ENCODE measurements at regions not wholly inside any gene's neighbourhood (a gene's known extent, or its start where the extent isn't known, plus 50 kb on each side); places are given as distances from the start of the nearest gene placed in this dataset.
A peak's percentile ranks its signal among the peaks of the same experiment; 100 is the strongest.
"Not testable (repeated sequence)": the region's sequence is repeated elsewhere in the genome, so short reads cannot be mapped to it uniquely, and the experiment has no call there.

DNA sequence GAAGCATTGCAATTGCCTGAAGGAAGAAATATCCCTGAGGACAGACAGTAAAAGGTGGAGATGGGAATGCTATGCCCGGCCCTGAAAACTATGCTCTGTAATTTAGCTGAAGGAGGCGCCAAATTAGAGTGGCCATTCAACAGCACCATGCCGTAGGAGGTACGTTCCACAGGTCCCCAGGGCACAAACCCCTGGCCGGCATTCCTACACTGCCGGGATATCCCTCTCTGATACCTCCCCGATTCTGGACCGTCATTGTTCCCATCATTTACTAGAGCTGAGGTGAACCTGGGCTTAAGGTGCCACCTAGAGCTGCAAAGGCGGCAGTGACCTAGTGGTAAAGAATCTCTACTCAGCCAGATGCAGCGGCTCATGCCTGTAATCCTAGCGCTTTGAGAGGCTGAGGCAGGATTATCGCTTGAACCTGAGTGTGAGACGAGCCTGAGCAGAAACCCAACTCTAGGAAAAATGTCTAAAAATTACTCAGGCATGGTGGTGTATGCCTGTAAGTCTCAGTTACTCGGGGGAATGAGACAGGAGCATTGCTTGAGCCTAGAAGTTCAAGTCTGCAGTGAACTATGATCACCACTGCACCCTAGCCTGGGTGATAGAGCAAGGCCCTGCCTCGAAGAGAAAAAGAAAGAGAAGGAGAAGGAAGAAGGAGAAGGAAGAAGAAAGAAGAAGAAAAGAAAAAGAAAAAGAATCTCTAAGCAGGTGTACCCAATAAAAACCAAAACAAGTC is 53.0 kb upstream of the TNKS2 start:
- DNase-seq: no peak

DNA sequence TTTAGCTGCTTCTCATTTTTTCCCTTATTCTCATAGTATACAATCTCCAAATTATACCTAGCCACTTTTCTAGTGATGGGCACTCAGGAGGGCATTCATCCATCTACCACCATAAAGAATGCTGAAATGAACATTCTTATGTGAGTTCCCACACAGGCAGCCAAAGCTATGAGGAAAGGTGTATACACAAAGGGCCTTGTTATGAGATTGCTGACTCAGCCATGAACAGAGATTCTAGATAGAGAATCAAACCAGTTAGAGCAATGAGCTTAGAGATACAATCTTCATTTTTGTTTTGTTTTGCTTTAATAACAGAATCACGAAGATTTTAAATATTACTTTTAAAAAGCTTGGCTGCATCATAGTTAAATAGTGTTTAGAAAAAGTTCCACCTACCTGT is 54.8 kb upstream of the TNKS2 start:
- DNase-seq: no peak

GRCh38 chr10:91742229-91742628 is 56.0 kb upstream of the TNKS2 start:
- no peak for DNase-seq

DNA sequence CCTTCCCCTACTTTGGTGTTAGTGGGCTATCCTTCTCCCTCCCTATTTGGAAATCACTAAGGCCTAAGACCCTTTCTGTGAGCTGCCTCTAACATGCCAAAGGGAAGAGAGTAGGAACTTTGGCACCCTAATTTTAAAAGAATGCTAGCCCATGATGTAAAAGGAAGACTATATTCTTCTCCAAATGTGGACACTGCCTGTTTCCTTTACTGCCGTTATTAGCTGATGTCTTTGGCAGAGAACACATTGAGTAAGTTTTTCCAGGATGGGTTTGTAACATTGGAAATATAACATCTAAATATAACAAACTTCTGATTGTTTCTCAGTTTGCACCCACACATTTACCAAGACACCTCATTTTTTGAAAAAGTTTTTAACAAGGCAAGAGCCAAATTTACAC is 56.9 kb upstream of the TNKS2 start:
- no peak for DNase-seq

DNA sequence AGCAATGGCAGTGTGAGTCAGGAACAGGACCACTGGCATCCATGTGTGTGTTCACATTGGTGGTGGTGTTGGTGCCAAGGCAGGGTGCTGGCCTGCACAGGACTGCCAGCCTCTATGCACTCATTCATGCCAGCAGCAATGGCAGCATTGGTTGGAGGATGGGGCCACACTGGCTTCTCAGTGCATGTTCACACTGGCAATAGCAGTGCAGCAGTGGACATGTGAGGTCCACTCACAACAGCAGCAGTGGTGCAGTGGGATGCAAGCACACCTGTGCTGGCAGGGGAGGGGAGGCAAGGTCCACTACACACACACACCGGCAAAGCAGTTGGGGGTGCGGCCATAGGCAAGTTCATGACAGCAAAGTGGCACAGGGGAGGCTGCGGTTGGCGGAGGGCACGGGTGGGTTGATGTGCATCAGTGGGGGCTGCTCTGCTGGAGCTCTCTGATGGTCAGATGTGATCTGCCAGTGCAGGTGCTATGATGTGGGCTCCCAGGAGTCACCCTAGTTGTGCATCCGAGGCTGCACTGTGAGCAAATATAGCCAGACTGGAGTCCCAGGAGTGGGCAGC is 57.8 kb upstream of the TNKS2 start:
- DNase-seq: no peak

DNA sequence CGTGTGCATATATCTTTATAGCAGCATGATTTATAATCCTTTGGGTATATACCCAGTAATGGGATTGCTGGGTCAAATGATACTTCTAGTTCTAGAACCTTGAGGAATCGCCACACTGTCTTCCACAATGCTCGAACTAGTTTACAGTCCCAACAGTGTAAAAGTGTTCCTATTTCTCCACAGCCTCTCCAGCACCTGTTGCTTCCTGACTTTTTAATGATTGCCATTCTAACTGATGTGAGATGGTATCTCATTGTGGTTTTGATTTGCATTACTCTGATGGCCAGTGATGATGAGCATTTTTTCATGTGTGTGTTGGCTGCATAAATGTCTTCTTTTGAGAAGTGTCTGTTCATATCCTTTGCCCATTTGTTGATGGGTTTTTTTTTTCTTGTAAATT is 66.0 kb upstream of the TNKS2 start:
- DNase-seq: not testable (repeated sequence)

DNA sequence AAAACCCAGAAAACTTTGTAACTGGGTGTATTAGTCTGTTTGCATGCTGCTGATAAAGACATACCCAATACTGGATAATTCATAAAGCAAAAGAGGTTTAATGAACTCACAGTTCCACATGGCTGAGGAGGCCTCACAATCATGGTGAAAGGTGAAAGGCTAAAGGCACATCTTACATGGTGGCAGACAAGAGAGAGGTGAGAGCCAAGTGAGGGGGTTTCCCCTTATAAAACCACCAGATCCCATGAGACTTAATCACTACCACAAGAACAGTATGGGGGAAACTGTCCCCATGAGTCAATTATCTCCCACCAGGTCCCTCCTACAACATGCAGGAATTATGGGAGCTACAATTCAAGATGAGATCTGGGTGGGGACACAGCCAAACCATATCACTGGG is 68.9 kb upstream of the TNKS2 start:
- not testable (repeated sequence) for DNase-seq

GRCh38 chr10:91726355-91726754 is 71.9 kb upstream of the TNKS2 start:
- DNase-seq: no peak

- DNase-seq: no peak
Measured at GRCh38 chr10:91724933-91725332, 73.3 kb upstream of the TNKS2 start.

DNA sequence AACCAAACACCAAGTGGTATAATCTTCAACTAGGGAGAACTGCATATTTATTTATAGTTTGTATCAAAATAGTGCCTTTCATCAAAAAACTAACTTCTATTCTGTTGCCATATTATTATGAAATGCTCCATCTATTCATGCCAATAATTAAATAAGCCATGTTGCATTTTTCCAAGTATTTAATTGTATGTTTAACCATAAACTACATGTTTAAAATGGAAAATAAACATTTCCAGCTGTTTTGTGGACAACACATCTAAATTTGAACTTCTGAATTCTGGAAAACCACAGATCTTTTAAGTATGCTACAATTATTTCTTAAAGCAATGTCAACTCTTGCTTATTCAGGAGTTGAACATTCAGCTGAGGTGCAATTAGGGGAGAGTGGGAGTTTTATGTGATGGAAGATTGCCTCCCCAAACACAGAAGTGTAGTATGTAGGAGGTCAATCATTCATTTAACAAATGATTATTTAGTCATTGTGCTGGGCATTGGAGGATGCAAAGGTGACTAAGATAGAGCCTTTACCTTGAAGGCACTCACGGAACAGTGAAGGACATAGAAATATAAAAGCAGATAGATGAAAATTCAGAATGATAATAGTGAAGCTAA is 80.7 kb upstream of the PPP1R3C start:
- DNase-seq: no peak

DNA sequence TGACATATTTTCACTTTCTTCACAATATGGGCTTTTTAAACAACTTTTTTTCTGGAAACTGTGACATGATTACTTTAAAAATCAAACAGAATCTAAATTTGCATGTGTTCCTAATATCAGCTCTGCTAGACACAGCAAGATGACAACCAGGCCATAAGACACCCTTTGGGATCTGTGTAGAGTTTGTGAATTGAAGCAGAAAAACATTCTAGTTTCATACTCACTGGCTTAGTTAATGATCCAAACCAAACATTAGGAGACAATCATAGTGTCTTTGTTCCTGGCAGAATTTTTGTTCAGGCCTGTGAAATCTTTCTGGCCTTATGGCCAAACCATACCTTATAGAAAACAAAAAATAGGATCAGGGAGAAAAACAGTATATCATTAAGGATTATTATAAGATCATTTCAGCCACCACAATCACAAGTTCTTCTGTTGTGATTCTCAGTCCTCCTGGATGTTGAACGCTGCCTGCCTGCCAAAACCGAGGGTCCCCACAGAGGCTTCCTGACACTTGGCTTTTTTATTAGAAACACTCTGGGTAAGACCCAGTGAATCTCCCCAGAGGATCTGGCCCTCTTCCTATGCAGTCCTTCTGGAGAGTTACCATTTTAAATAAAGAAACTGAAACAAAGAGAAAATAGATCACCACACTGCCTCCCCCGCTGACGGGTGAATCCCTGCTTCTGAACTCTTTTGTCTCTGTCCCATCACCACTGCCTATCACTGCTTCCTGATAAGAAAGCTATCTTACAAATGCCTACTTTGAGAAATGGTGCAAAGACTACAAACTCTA is 79.2 kb upstream of the PPP1R3C start:
- DNase-seq: no peak

DNA sequence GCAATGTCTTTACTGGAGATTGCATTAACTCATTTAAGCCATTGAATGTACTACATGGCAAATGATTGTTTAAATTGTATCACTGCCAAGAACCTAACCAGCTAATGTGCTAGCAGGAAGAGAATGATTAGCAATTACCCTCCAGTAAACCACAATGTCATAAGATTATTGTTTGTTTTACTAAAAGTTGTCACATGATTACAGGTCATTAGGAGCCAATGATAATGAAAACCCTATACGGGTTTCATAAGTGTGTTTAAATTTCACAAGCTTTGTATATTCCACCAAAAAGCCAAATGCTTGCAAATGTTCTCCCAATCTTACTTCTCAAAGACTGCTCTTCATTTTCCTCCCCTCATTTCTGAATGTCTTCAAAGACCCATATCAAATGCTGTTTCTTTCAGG is 76.5 kb upstream of the PPP1R3C start:
- no peak for DNase-seq

DNA sequence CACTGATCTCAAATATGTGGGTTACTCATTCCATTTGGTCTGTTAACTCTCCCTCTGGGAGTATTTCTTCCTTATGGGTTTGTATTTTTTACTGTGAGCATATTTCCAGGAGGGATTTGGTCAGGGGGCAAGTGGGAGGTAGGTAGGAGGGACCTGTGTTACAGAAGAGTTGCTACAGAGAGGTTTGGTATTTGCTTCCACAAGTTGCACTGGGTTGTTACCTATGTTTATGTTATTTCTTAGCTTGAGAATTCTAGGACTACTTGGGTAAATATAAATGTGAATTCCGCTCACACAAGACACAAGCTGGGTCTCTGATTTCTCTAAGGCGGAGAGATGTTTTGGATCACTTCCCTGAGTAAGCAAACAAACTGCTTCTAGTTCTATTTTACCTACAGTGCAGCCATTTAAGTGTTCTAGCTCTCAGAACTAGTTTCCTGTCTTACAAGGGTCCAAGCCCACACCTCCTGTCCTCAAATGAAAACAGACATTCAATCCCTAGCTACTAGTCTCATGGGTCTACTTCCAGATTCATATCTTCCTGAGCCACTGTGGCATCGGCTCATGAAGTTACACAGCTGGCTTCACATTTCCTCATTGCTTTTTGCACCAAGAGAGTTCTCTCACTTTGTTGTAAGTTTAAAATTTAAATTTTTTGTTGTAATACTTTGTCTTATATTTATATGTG is 75.4 kb upstream of the PPP1R3C start:
- DNase-seq: no peak

- no peak for DNase-seq
Measured at GRCh38 chr10:91707236-91707635, 74.4 kb upstream of the PPP1R3C start.

GRCh38 chr10:91705948-91706670 is 73.2 kb upstream of the PPP1R3C start:
- no peak for DNase-seq

GRCh38 chr10:91702620-91703019 is 69.7 kb upstream of the PPP1R3C start:
- DNase-seq: no peak

DNA sequence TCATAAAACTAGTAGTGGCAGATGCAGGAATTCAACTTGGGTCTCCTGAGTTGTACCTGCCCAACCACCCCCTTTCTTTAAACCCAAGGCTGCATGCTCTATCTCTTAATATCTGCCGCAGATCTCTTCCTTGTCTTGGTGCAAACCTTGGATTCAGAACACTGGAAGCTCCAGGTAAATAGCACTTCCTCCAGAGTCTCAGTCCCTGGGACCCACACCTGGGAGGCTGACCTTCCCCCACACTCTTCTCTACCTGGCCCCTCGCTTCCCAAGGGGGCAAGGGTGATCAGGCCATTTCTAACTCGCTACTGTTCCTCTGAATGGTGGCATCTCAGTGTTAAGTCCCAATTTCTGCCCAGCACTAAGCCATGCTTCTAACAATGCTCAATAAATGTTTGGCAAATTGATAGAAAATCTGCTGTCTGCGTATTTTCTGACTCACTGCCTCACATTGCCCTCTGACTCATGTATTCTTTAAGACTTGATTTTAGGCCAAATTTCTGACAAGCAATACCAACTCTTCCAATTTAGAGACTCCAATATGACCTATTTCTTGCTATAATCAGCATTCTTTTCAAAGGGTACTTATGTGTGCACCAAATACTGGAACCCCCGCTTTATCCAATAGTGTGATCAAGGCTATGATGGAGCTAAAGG is 68.0 kb upstream of the PPP1R3C start:
- no peak for DNase-seq

GRCh38 chr10:91700273-91700672 is 67.4 kb upstream of the PPP1R3C start:
- DNase-seq: no peak

GRCh38 chr10:91698258-91698657 is 65.4 kb upstream of the PPP1R3C start:
- DNase-seq: no peak

GRCh38 chr10:91694170-91694794 is 61.4 kb upstream of the PPP1R3C start:
- DNase-seq: peak in 1 of 6 experiments; percentile 12

DNA sequence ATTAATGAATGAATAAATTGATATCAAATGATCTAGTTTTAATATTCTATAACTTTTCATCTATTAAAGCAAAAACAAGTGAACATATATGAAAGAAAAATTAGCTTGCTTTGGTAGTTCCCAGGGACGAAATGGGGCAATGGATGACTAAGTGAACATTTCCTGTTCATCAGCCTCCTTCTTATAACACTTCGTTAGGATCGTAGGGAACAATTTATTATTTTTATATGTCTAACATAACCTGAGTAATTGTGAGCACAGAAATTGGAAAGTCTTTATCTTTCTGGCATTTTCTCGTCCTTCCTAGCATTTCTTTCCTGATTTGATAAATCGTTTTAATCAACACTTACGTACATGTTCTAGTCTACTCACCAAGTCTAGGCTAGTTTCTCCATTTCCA is 59.1 kb upstream of the PPP1R3C start:
- DNase-seq: no peak

Measured in stimulated activated naive CD4-positive, alpha-beta T cell (primary cell).